H54 (cell line): ENCODE measurements at regions not wholly inside any gene's neighbourhood (a gene's known extent, or its start where the extent isn't known, plus 50 kb on each side); places are given as distances from the start of the nearest gene placed in this dataset.
"Not testable (repeated sequence)": the region's sequence is repeated elsewhere in the genome, so short reads cannot be mapped to it uniquely, and the experiment has no call there.

Source experiments
- DNase-seq: peaks from one replicate; pipeline ENCODE4 v3.0.0; 2011; ENCODE audit warnings: low spot score, mixed read lengths; ENCODE audit not compliant: insufficient read length
- FAIRE-seq: peaks from 3 replicates; lab custom pipeline; 2011; peaks lifted over from hg19 to GRCh38; lab: Jason Lieb, UNC
- POLR2A ChIP-seq: IDR thresholded peaks from 2 replicates; pipeline ENCODE4 v1.6.1; 2011; ENCODE audit warnings: low read depth, mild to moderate bottlenecking, low read length

GRCh38 chr2:225806105-225806504 lies 406.6 kb downstream of the NYAP2 start:
- FAIRE-seq = no peak
- DNase-seq = no peak
- no peak for TF ChIP-seq POLR2A

- FAIRE-seq, DNase-seq: not testable (repeated sequence)
Observed at GRCh38 chr2:225802076-225802475, 402.6 kb downstream of the NYAP2 start.

- TF ChIP-seq POLR2A = no peak
- no peak for DNase-seq
- no peak for FAIRE-seq
Observed at GRCh38 chr2:225797394-225797793, 397.9 kb downstream of the NYAP2 start.

- no peak for DNase-seq
- TF ChIP-seq POLR2A = no peak
- no peak for FAIRE-seq
Observed at GRCh38 chr2:225794652-225795400, 395.3 kb downstream of the NYAP2 start.

GRCh38 chr2:225793736-225794550 lies 394.4 kb downstream of the NYAP2 start:
- FAIRE-seq (no peak), DNase-seq (no peak)
- no peak for TF ChIP-seq POLR2A

GRCh38 chr2:225788571-225789094 lies 389.1 kb downstream of the NYAP2 start:
- FAIRE-seq (no peak), DNase-seq (no peak)
- TF ChIP-seq POLR2A = no peak

GRCh38 chr2:225787497-225787896 lies 388.0 kb downstream of the NYAP2 start:
- TF ChIP-seq POLR2A = no peak
- DNase-seq = no peak
- no peak for FAIRE-seq

- TF ChIP-seq POLR2A = no peak
- DNase-seq = no peak
- no peak for FAIRE-seq
Observed at GRCh38 chr2:225781991-225782390, 382.5 kb downstream of the NYAP2 start.

GRCh38 chr2:225781145-225781544 lies 381.6 kb downstream of the NYAP2 start:
- DNase-seq (no peak), FAIRE-seq (no peak)
- TF ChIP-seq POLR2A = no peak

GRCh38 chr2:225779829-225780228 lies 380.3 kb downstream of the NYAP2 start:
- FAIRE-seq = no peak
- no peak for DNase-seq
- TF ChIP-seq POLR2A = no peak

- DNase-seq = no peak
- no peak for FAIRE-seq
- no peak for TF ChIP-seq POLR2A
Observed at GRCh38 chr2:225773148-225773547, 373.6 kb downstream of the NYAP2 start.

- no peak for TF ChIP-seq POLR2A
- DNase-seq (no peak), FAIRE-seq (no peak)
Observed at GRCh38 chr2:225771701-225772100, 372.2 kb downstream of the NYAP2 start.

- DNase-seq (no peak), FAIRE-seq (no peak)
- no peak for TF ChIP-seq POLR2A
Observed at GRCh38 chr2:225768741-225769140, 369.2 kb downstream of the NYAP2 start.

- DNase-seq (no peak), FAIRE-seq (no peak)
- no peak for TF ChIP-seq POLR2A
Observed at GRCh38 chr2:225766431-225766830, 366.9 kb downstream of the NYAP2 start.
